ENCODE measurements at regions not wholly inside any gene's neighbourhood (a gene's known extent, or its start where the extent isn't known, plus 50 kb on each side); places are given as distances from the start of the nearest gene placed in this dataset.

GRCh38 chr12:92359581-92360209 is 214.0 kb upstream of the BTG1 start:
- DNase-seq (ENCODE audit: low read depth), result no peak

DNA sequence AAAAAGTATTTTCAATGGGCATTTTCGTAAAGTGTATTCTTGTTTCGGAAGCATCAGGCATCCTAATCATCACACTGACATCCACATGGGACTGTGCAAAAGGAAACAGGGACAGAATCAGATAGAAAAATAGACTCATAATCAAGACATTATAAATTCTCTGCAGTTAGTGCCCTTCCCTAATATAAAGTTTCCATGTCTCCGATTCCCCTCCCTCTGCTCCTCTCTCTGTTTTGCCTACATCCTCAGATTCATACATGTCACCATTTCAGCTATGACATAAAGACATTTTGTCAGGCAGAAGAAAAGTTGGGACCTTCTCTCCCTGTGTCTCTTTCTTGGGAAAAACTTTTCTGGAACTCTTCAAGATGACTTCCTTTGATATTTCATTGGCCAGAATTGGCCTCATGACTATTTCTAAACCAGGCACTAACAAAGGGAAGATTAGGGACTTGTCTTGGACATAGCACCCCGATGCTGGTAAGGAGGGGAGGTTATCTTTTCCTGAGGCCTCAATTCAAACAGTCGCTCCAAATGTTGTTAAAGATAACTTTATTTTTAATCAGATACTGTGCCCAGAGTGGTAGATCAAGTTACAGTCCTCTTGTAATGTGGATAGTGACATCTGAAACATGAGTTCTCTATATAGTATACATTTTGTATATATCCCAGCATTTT is 212.1 kb upstream of the BTG1 start:
- DNase-seq (ENCODE audit: low read depth), result no peak

DNA sequence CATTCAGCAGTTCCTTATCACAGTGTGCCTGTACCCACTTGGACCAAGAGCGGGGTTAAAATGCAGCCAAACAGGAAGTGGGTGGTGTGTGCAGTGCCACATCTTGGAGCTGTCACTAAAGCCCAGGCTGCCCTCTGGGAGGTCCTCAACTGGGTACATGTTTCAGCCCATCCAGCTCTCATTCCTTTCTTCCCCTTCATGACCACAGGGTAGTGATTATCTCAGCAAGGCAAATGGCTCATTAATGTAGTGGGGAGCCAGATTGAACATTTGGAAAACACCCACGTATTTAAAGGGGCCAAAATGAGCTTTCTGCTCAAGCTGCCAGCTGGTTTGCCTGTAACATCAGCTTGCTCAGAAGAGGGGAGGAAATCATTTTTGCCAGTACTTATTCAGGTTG is 210.8 kb upstream of the BTG1 start:
- no peak for DNase-seq (ENCODE audit: low read depth)

DNA sequence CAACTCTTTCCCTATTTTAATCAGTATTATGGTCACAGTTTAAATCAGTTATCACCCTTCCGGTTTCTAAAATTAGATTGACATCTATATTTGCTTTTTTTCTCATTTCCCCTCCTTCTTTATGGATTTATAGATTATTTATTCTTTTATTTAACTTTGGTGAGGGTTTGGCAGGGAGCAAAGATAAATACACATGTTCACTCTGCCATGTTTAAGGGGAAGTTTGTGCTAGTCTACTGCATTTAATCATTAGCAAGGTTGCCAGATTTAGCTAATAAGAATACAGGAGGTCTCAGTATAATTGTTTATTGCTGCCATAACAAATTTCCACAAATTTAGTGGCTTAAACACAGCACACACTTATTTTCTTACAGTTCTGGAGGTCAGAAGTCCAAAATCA is 204.0 kb upstream of the BTG1 start:
- DNase-seq (ENCODE audit: low read depth), result no peak

DNA sequence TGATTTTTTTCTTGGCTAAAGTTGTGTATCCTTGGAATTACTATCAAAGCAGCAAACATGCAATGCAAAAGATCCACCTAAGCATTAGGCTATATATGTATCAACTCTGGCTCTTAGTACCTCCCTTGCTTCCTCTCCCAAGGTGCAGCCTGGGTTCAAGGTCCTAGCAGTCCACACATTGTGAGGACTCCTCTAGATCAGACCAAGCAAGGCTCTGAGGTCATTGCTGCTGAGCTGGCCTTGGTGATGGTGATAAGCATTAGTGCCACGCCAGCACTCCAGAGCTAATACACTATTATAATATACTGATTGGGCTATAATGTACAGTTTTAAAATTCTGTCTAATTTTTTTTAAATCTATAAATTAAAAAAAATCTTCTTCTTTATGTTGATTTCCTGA is 196.9 kb upstream of the BTG1 start:
- no peak for DNase-seq (ENCODE audit: low read depth)

GRCh38 chr12:92341065-92341668 is 195.5 kb upstream of the BTG1 start:
- DNase-seq (ENCODE audit: low read depth), result no peak

- no peak for DNase-seq (ENCODE audit: low read depth)
Measured at GRCh38 chr12:92340441-92341064, 194.9 kb upstream of the BTG1 start.

- DNase-seq (ENCODE audit: low read depth), result no peak
Measured at GRCh38 chr12:92340003-92340402, 194.4 kb upstream of the BTG1 start.

- DNase-seq (ENCODE audit: low read depth), result no peak
Measured at GRCh38 chr12:92339198-92339821, 193.7 kb upstream of the BTG1 start.

GRCh38 chr12:92338671-92339070 is 193.0 kb upstream of the BTG1 start:
- DNase-seq (ENCODE audit: low read depth), result peak; percentile 49

DNA sequence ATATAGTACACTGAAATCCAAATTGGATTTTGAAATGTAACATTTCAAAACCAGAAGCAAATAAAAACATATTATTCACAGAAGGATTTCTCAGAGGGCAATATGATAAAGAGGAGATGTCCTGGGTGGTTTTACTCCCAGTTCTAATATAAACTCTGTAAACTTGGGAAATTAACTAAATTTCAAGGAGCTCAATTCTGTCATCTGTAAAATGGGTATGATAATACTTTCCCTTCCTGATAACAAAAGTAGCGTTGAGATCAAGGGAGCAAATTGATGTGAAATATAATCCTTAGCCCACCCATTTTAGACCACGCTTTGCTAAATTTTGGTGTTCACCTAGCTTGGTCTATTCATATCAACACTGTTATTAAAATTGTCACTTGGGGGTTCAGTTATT is 192.5 kb upstream of the BTG1 start:
- DNase-seq (ENCODE audit: low read depth), result no peak

- DNase-seq (ENCODE audit: low read depth), result no peak
Measured at GRCh38 chr12:92337128-92337527, 191.5 kb upstream of the BTG1 start.

GRCh38 chr12:92336641-92337040 is 191.0 kb upstream of the BTG1 start:
- DNase-seq (ENCODE audit: low read depth), result no peak

GRCh38 chr12:92335831-92336230 is 190.2 kb upstream of the BTG1 start:
- DNase-seq (ENCODE audit: low read depth), result no peak

DNA sequence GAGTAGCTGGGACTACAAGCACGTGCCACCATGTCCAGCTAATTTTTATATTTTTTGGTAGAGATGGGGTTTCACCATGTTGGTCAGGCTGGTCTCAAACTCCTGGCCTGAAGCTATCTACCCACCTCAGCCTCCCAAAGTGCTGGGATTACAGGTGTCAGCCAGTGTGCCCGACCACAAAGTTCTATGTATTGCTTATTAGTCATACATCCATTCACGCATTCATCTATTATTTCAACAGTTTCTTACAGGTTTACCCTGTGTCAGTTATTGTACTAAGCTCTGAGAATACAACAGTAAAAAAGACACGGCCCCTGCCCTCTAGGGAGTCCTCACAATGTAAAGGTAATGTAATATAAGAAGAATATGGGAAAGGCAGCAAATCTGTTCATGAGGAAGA is 188.9 kb upstream of the BTG1 start:
- no peak for DNase-seq (ENCODE audit: low read depth)

GRCh38 chr12:92332552-92332951 is 186.9 kb upstream of the BTG1 start:
- no peak for DNase-seq (ENCODE audit: low read depth)

DNA sequence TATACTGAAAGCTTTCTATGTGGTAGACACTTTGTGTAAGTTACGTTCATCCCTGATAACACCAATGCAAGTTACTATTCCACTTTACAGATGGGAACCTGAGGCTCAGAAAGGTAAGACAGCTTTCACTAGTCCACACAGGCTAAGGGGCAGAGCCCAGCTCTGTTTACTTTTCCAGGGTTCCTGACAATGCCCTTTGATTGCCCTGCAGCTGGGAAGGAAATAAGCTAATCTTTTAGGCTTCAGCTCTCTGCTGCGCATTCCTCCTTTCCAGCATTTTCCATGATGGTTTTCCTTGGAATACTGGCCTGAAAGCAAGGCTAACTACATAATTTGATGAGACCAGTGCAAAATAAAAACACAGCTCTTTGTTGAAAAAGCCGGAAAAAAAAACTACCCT is 185.7 kb upstream of the BTG1 start:
- no peak for DNase-seq (ENCODE audit: low read depth)

GRCh38 chr12:92330654-92331053 is 185.0 kb upstream of the BTG1 start:
- no peak for DNase-seq (ENCODE audit: low read depth)

GRCh38 chr12:92326877-92327276 is 181.2 kb upstream of the BTG1 start:
- DNase-seq (ENCODE audit: low read depth), result no peak

GRCh38 chr12:92324849-92325500 is 179.3 kb upstream of the BTG1 start:
- no peak for DNase-seq (ENCODE audit: low read depth)

GRCh38 chr12:92312463-92312964 is 166.9 kb upstream of the BTG1 start:
- no peak for DNase-seq (ENCODE audit: low read depth)
